Epithelial cell of prostate (primary cell): ENCODE measurements at regions not wholly inside any gene's neighbourhood (a gene's known extent, or its start where the extent isn't known, plus 50 kb on each side); places are given as distances from the start of the nearest gene placed in this dataset.

Experiments
- DNase-seq: peaks from one replicate; pipeline ENCODE4 v3.0.0-alpha.2; 2011; ENCODE audit warnings: low read depth, low spot score
- H3K27ac ChIP-seq: fragments of 450-650 bp; 2 replicates; pipeline ENCODE4 v1.5.1; 2017; ENCODE audit warnings: mild to moderate bottlenecking

GRCh38 chr2:145102706-145103105 is 582.8 kb upstream of the ZEB2 start:
- no peak overlapping the region for H3K27ac ChIP-seq
- no peak for DNase-seq

GRCh38 chr2:145100301-145100700 is 580.4 kb upstream of the ZEB2 start:
- H3K27ac ChIP-seq, result no peak overlapping the region
- no peak for DNase-seq

GRCh38 chr2:145096582-145096981 is 576.7 kb upstream of the ZEB2 start:
- no peak for DNase-seq
- H3K27ac ChIP-seq, result no peak overlapping the region

GRCh38 chr2:145095641-145096435 is 575.9 kb upstream of the ZEB2 start:
- no peak overlapping the region for H3K27ac ChIP-seq
- DNase-seq, result no peak

- no peak overlapping the region for H3K27ac ChIP-seq
- no peak for DNase-seq
Measured at GRCh38 chr2:145094370-145094769, 574.5 kb upstream of the ZEB2 start.

- no peak for DNase-seq
- H3K27ac ChIP-seq, result no peak overlapping the region
Measured at GRCh38 chr2:145091967-145092366, 572.0 kb upstream of the ZEB2 start.

- no peak for DNase-seq
- no peak overlapping the region for H3K27ac ChIP-seq
Measured at GRCh38 chr2:145090841-145091761, 571.2 kb upstream of the ZEB2 start.

- DNase-seq, result no peak
- H3K27ac ChIP-seq, result no peak overlapping the region
Measured at GRCh38 chr2:145088756-145089155, 568.8 kb upstream of the ZEB2 start.

- H3K27ac ChIP-seq, result no peak overlapping the region
- no peak for DNase-seq
Measured at GRCh38 chr2:145086910-145087309, 567.0 kb upstream of the ZEB2 start.

- no peak overlapping the region for H3K27ac ChIP-seq
- DNase-seq, result no peak
Measured at GRCh38 chr2:145085612-145086011, 565.7 kb upstream of the ZEB2 start.

GRCh38 chr2:145080426-145080825 is 560.5 kb upstream of the ZEB2 start:
- no peak overlapping the region for H3K27ac ChIP-seq
- no peak for DNase-seq

GRCh38 chr2:145079641-145080040 is 559.7 kb upstream of the ZEB2 start:
- DNase-seq, result no peak
- H3K27ac ChIP-seq, result no peak overlapping the region

GRCh38 chr2:145078923-145079322 is 559.0 kb upstream of the ZEB2 start:
- DNase-seq, result no peak

GRCh38 chr2:145076085-145076484 is 556.2 kb upstream of the ZEB2 start:
- H3K27ac ChIP-seq, result no peak overlapping the region
- no peak for DNase-seq

More at GRCh38 chr2:145078923-145079322, 559.0 kb upstream of the ZEB2 start:
- no peak overlapping the region for H3K27ac ChIP-seq

- no peak overlapping the region for H3K27ac ChIP-seq
- no peak for DNase-seq
Measured at GRCh38 chr2:145075454-145076062, 555.6 kb upstream of the ZEB2 start.

GRCh38 chr2:145070703-145071102 is 550.8 kb upstream of the ZEB2 start:
- no peak overlapping the region for H3K27ac ChIP-seq
- no peak for DNase-seq

- H3K27ac ChIP-seq, result no peak overlapping the region
- DNase-seq, result no peak
Measured at GRCh38 chr2:145068509-145068908, 548.6 kb upstream of the ZEB2 start.

GRCh38 chr2:145067549-145068030 is 547.7 kb upstream of the ZEB2 start:
- no peak for DNase-seq
- H3K27ac ChIP-seq, result no peak overlapping the region

GRCh38 chr2:145066856-145067548 is 547.1 kb upstream of the ZEB2 start:
- H3K27ac ChIP-seq, result no peak overlapping the region

GRCh38 chr2:145066151-145066661 is 546.3 kb upstream of the ZEB2 start:
- no peak overlapping the region for H3K27ac ChIP-seq
- no peak for DNase-seq

More at GRCh38 chr2:145066856-145067548, 547.1 kb upstream of the ZEB2 start:
- DNase-seq, result no peak
